Parathyroid adenoma (tissue), 2 donors: ENCODE measurements at regions not wholly inside any gene's neighbourhood (a gene's known extent, or its start where the extent isn't known, plus 50 kb on each side); places are given as distances from the start of the nearest gene placed in this dataset.

Experiments
- H2AFZ ChIP-seq: fragments of 300-600 bp; sonication (generic); one replicate; pipeline ENCODE4 v1.7.0; 2017; ENCODE audit warnings: antibody characterized with exemption, mild to moderate bottlenecking
- H3K27ac ChIP-seq: fragments of 300-600 bp; sonication (generic); one replicate; pipeline ENCODE4 v1.7.0; 2017
- H3K27me3 ChIP-seq: fragments of 300-600 bp; sonication (generic); one replicate; pipeline ENCODE4 v1.7.0; 2017; ENCODE audit warnings: low read length; ENCODE audit not compliant: control insufficient read depth, insufficient read depth
- H3K36me3 ChIP-seq: fragments of 300-600 bp; sonication (generic); one replicate; pipeline ENCODE4 v1.7.0; 2017; ENCODE audit warnings: low read length; ENCODE audit not compliant: control insufficient read depth, insufficient read depth
- H3K4me1 ChIP-seq: fragments of 300-600 bp; sonication (generic); one replicate; pipeline ENCODE4 v1.7.0; 2017; ENCODE audit warnings: control low read depth
- H3K4me2 ChIP-seq: fragments of 300-600 bp; sonication (generic); one replicate; pipeline ENCODE4 v1.7.0; 2017; ENCODE audit warnings: low read length
- H3K4me3 ChIP-seq: fragments of 300-600 bp; sonication (generic); one replicate; pipeline ENCODE4 v1.7.0; 2017; ENCODE audit warnings: low read depth, low read length
- H3K79me2 ChIP-seq: fragments of 300-600 bp; sonication (generic); one replicate; pipeline ENCODE4 v1.7.0; 2017; ENCODE audit warnings: control low read depth
- H3K9ac ChIP-seq: fragments of 300-600 bp; sonication (generic); one replicate; pipeline ENCODE4 v1.7.0; 2017; ENCODE audit warnings: mild to moderate bottlenecking
- H3K9me3 ChIP-seq: fragments of 300-600 bp; sonication (generic); one replicate; pipeline ENCODE4 v1.7.0; 2017; ENCODE audit warnings: low read length; ENCODE audit not compliant: control insufficient read depth
- TF ChIP-seq, protein P1 (sequence below): fragments of 300-600 bp; sonication (generic); IDR thresholded peaks from one replicate; pipeline ENCODE4 v1.7.0; 2017; ENCODE audit warnings: antibody characterized with exemption, mild to moderate bottlenecking
- donor health status: primary hyperparathyroidism.

GRCh38 chr13:24005755-24006281 is 108.5 kb upstream of the C1QTNF9B start:
- H3K9ac ChIP-seq = no peak overlapping the region
- peak overlapping the region; percentile 57 for H3K4me2 ChIP-seq
- no peaks in the 10 kb centered on the region for H3K9me3 ChIP-seq
- no peaks in the 10 kb centered on the region for H3K36me3 ChIP-seq
- H3K27ac ChIP-seq = peak overlapping the region; percentile 75
- H3K4me3 ChIP-seq = peak overlapping the region; percentile 17
- H3K27me3 ChIP-seq = no peaks in the 10 kb centered on the region
- H3K4me1 ChIP-seq = peaks cover 49% of the 10 kb centered on the region
- peaks cover 2% of the 10 kb centered on the region for H3K79me2 ChIP-seq
- no peak overlapping the region for H2AFZ ChIP-seq
- TF ChIP-seq, protein P1, sequence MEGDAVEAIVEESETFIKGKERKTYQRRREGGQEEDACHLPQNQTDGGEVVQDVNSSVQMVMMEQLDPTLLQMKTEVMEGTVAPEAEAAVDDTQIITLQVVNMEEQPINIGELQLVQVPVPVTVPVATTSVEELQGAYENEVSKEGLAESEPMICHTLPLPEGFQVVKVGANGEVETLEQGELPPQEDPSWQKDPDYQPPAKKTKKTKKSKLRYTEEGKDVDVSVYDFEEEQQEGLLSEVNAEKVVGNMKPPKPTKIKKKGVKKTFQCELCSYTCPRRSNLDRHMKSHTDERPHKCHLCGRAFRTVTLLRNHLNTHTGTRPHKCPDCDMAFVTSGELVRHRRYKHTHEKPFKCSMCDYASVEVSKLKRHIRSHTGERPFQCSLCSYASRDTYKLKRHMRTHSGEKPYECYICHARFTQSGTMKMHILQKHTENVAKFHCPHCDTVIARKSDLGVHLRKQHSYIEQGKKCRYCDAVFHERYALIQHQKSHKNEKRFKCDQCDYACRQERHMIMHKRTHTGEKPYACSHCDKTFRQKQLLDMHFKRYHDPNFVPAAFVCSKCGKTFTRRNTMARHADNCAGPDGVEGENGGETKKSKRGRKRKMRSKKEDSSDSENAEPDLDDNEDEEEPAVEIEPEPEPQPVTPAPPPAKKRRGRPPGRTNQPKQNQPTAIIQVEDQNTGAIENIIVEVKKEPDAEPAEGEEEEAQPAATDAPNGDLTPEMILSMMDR = no peak

DNA sequence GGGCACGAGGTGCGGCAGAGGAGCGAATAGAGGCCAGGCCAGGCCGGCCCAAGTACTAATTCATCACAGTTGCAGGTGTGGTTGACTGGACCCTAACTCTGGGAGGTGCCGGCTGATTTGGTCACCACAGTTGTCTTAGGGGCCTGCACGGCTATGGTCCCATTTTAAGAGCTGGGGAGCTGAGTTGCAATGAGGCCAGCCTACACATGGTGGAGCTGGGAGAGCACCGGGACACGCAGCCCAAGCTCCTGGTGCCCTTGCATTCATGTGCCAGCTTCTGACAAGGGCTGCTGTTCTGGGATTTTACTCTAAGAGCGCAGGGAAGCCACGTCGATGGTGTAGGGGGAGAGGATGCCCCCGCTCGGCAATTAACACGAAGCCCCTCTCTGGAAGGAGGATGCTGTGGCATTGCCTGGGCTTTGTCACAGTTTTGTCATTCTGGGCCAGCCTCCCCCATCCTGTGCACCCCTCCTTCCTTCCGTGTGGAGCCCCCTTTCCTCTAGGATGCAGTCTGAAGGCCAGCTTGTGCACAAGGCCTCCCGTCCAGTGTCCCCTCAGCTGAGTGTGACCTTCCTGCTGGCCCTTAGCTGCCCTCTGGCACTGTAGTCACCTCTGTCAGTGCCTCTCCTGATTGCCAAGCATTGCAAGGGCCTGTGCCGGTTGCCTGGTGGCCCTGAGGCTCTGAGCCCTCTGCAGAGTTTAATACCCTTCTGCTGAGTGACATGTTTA is 109.4 kb upstream of the C1QTNF9B start:
- Histone ChIP-seq H3K4me3 (no peak overlapping the region), H3K4me1 (peaks cover 53% of the 10 kb centered on the region), H3K27me3 (no peaks in the 10 kb centered on the region), H3K36me3 (no peaks in the 10 kb centered on the region), H3K79me2 (no peaks in the 10 kb centered on the region), H2AFZ (peak overlapping the region; percentile 11), H3K4me2 (peak overlapping the region; percentile 57), H3K9me3 (no peaks in the 10 kb centered on the region), H3K9ac (no peak overlapping the region), H3K27ac (peak overlapping the region; percentile 75)
- TF ChIP-seq, protein P1 = no peak

- Histone ChIP-seq H3K4me2 (no peak overlapping the region), H3K36me3 (no peaks in the 10 kb centered on the region), H3K27me3 (no peaks in the 10 kb centered on the region), H3K9ac (no peak overlapping the region), H2AFZ (peak overlapping the region; percentile 38), H3K9me3 (no peaks in the 10 kb centered on the region), H3K4me3 (no peak overlapping the region), H3K27ac (peak overlapping the region; percentile 68), H3K4me1 (peaks cover 53% of the 10 kb centered on the region), H3K79me2 (no peaks in the 10 kb centered on the region)
- TF ChIP-seq, protein P1 = no peak
These were observed 110.8 kb upstream of the C1QTNF9B start for GRCh38 chr13:24007979-24008620.

GRCh38 chr13:24008679-24009078 is 111.4 kb upstream of the C1QTNF9B start:
- TF ChIP-seq, protein P1 = no peak
- no peaks in the 10 kb centered on the region for H3K27me3 ChIP-seq
- no peak overlapping the region for H3K4me2 ChIP-seq
- H3K4me3 ChIP-seq = no peak overlapping the region
- no peak overlapping the region for H3K9ac ChIP-seq
- peak overlapping the region; percentile 68 for H3K27ac ChIP-seq
- H3K9me3 ChIP-seq = no peaks in the 10 kb centered on the region
- H2AFZ ChIP-seq = peak overlapping the region; percentile 38
- H3K79me2 ChIP-seq = no peaks in the 10 kb centered on the region
- peaks cover 57% of the 10 kb centered on the region for H3K4me1 ChIP-seq
- H3K36me3 ChIP-seq = no peaks in the 10 kb centered on the region
